Hepatocyte (in vitro differentiated cells): ENCODE measurements at regions not wholly inside any gene's neighbourhood (a gene's known extent, or its start where the extent isn't known, plus 50 kb on each side); places are given as distances from the start of the nearest gene placed in this dataset.

Experiments used
- DNase-seq: peaks from one replicate; pipeline ENCODE4 v3.0.0-alpha.2; 2016; ENCODE audit warnings: low spot score
- H2AFZ ChIP-seq: fragments of 200-600 bp; sonication (generic); 2 replicates; pipeline ENCODE4 v1.6.0; 2016; ENCODE audit warnings: antibody characterized with exemption, mild to moderate bottlenecking
- H3K27ac ChIP-seq: fragments of 200-600 bp; sonication (generic); 2 replicates; pipeline ENCODE4 v1.5.1; 2016; ENCODE audit warnings: mild to moderate bottlenecking
- H3K27me3 ChIP-seq: fragments of 200-600 bp; sonication (generic); 2 replicates; pipeline ENCODE4 v1.6.1; 2016
- H3K36me3 ChIP-seq: fragments of 200-600 bp; sonication (generic); replicated peaks from 2 replicates; pipeline ENCODE4 v1.5.1; 2016; ENCODE audit warnings: low read depth; ENCODE audit not compliant: insufficient read depth
- H3K4me1 ChIP-seq: fragments of 200-600 bp; sonication (generic); 2 replicates; pipeline ENCODE4 v1.5.1; 2016; ENCODE audit warnings: mild to moderate bottlenecking, moderate library complexity; ENCODE audit not compliant: insufficient read depth
- H3K4me2 ChIP-seq: fragments of 200-600 bp; sonication (generic); 2 replicates; pipeline ENCODE4 v1.6.0; 2016
- H3K4me3 ChIP-seq: fragments of 200-600 bp; sonication (generic); 2 replicates; pipeline ENCODE4 v1.5.1; 2016; ENCODE audit warnings: mild to moderate bottlenecking
- H3K79me2 ChIP-seq: fragments of 200-600 bp; sonication (generic); 2 replicates; pipeline ENCODE4 v1.6.0; 2017; ENCODE audit warnings: mild to moderate bottlenecking
- H3K9me2 ChIP-seq: fragments of 200-600 bp; sonication (generic); replicated peaks from 2 replicates; pipeline ENCODE4 v1.6.0; 2017; ENCODE audit warnings: mild to moderate bottlenecking; ENCODE audit not compliant: insufficient read depth
- H3K9me3 ChIP-seq: fragments of 200-600 bp; sonication (generic); 2 replicates; pipeline ENCODE4 v1.5.1; 2016; ENCODE audit warnings: low read depth, mild to moderate bottlenecking
- H4K20me1 ChIP-seq: fragments of 200-600 bp; sonication (generic); 2 replicates; pipeline ENCODE4 v1.6.0; 2016; ENCODE audit warnings: mild to moderate bottlenecking; ENCODE audit not compliant: insufficient read depth, poor library complexity, severe bottlenecking
- EZH2 ChIP-seq: fragments of 200-600 bp; sonication (generic); IDR thresholded peaks from 2 replicates; pipeline ENCODE4 v1.6.1; 2016; ENCODE audit warnings: antibody characterized with exemption, mild to moderate bottlenecking, borderline replicate concordance
- EZH2phosphoT487 ChIP-seq: fragments of 200-600 bp; sonication (generic); IDR thresholded peaks from one replicate; pipeline ENCODE4 v1.6.1; 2018; ENCODE audit warnings: antibody characterized with exemption, mild to moderate bottlenecking, low read depth, moderate library complexity; ENCODE audit not compliant: unreplicated experiment, severe bottlenecking
- WGBS: methylation state at CpG from one replicate; pipeline ENCODE4 v1.1.6; 2016; ENCODE audit warnings: low lambda C conversion rate; ENCODE audit errors: missing lambda C conversion rate; 5-methylcytosine and 5-hydroxymethylcytosine counted together
- TF ChIP-seq, protein P1 (sequence below): fragments of 200-600 bp; sonication (generic); IDR thresholded peaks from 2 replicates; pipeline ENCODE4 v1.5.1; 2016; ENCODE audit warnings: antibody characterized with exemption, mild to moderate bottlenecking; ENCODE audit not compliant: poor library complexity

DNA sequence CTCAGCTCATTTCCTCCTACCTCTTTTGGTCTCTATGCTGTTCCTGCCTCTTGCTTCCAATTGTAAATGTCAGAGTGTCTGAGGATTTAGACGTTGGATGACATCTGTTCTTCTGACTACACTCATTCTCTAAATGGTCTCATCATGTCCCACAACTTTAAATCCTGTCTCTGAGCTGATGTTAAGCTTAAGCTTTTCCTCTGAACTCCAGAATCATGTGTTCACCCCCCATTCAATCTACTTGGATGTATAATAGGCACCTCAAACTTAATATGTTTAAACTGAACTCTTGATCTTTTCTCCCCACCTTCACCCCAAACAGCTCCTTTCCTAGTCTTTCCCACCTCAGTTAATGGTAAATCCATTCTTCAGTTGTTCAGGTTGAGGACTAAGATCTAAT lies 433.6 kb downstream of the CSNK1G3 start:
- Histone ChIP-seq H3K79me2 (no peaks in the 10 kb centered on the region), H3K27ac (no peak overlapping the region), H3K4me3 (no peak overlapping the region), H2AFZ (no peak overlapping the region), H3K4me1 (no peaks in the 10 kb centered on the region), H3K27me3 (no peaks in the 10 kb centered on the region), H4K20me1 (no peaks in the 10 kb centered on the region), H3K4me2 (no peak overlapping the region), H3K9me3 (no peaks in the 10 kb centered on the region), H3K9me2 (no peaks in the 10 kb centered on the region), H3K36me3 (no peaks in the 10 kb centered on the region)
- no peak for DNase-seq
- WGBS = 70% methylated on average over 1 of the region's 1 CpG
- TF ChIP-seq EZH2 (no peak), EZH2phosphoT487 (no peak)
- TF ChIP-seq, protein P1, sequence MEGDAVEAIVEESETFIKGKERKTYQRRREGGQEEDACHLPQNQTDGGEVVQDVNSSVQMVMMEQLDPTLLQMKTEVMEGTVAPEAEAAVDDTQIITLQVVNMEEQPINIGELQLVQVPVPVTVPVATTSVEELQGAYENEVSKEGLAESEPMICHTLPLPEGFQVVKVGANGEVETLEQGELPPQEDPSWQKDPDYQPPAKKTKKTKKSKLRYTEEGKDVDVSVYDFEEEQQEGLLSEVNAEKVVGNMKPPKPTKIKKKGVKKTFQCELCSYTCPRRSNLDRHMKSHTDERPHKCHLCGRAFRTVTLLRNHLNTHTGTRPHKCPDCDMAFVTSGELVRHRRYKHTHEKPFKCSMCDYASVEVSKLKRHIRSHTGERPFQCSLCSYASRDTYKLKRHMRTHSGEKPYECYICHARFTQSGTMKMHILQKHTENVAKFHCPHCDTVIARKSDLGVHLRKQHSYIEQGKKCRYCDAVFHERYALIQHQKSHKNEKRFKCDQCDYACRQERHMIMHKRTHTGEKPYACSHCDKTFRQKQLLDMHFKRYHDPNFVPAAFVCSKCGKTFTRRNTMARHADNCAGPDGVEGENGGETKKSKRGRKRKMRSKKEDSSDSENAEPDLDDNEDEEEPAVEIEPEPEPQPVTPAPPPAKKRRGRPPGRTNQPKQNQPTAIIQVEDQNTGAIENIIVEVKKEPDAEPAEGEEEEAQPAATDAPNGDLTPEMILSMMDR = no peak

DNA sequence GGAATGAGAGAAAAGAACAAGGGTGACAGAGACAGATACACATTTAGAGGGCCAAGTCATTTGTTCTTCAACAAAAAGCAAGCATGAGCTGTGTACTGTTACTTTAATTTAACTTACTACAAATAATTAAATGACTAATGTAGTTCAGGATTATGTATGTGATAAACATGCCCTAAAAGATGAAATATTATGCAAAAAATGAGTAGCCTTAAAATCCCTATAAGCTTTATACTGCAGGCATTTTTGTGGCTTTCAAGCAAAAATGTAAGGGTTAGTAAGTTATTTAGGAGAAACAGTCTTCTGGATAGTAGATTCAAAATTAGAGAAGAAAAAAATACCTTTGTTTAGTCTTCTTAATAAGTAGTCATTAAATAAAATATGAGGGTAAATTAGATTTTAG lies 431.2 kb downstream of the CSNK1G3 start:
- no peaks in the 10 kb centered on the region for H3K9me2 ChIP-seq
- no peak overlapping the region for H3K4me3 ChIP-seq
- no peak for TF ChIP-seq EZH2phosphoT487
- TF ChIP-seq, protein P1 = no peak
- TF ChIP-seq EZH2 = no peak
- no peaks in the 10 kb centered on the region for H3K79me2 ChIP-seq
- no peaks in the 10 kb centered on the region for H3K4me1 ChIP-seq
- no peaks in the 10 kb centered on the region for H4K20me1 ChIP-seq
- H3K27me3 ChIP-seq = no peaks in the 10 kb centered on the region
- no peaks in the 10 kb centered on the region for H3K36me3 ChIP-seq
- no peak overlapping the region for H3K4me2 ChIP-seq
- H3K27ac ChIP-seq = no peak overlapping the region
- no peaks in the 10 kb centered on the region for H3K9me3 ChIP-seq
- DNase-seq = no peak
- no peak overlapping the region for H2AFZ ChIP-seq

DNA sequence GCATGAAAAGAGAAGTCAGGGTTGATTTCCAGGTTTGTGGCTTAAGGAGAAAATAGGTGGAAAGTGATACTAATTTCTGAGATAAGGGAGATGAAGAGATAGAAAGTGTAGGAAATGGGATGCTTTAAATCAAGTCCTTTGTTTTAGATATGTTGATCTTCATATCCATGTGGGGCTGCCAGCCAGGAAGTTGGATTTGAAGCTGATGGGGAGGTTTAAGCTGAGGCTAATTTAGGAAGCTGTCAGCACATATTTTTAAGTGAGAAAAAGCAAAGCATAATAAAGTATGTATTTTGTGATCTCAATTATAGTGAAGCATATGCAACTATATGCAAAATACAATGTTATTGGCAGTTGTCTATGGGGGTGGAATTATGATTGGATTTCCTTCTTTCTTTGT lies 428.4 kb downstream of the CSNK1G3 start:
- TF ChIP-seq EZH2phosphoT487 = no peak
- TF ChIP-seq, protein P1 = no peak
- no peak for TF ChIP-seq EZH2
- Histone ChIP-seq H3K27me3 (no peaks in the 10 kb centered on the region), H2AFZ (no peak overlapping the region), H3K27ac (no peak overlapping the region), H3K36me3 (no peaks in the 10 kb centered on the region), H3K4me2 (no peak overlapping the region), H3K4me1 (no peaks in the 10 kb centered on the region), H3K9me3 (peaks cover 8% of the 10 kb centered on the region), H3K4me3 (no peak overlapping the region), H3K9me2 (no peaks in the 10 kb centered on the region), H4K20me1 (no peaks in the 10 kb centered on the region), H3K79me2 (no peaks in the 10 kb centered on the region)
- no peak for DNase-seq

DNA sequence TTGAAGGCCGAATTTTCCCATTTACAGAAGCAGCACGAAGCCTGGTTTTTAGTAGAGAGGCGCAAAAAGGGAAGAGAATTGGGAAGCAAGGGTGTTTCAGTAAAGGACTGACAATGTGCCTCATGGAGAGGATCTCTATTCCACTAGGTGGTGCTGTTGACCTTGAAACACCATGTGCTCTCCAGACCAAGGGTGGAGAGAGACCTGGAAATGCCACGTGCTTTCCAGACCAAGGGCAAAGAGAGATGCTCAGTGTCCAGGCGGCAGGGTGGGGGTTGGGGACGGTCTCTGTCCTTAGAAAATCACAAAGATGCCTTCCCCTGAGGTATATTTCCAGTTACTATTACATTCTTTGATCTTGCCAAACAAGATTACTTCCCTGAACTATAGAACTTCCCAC lies 425.3 kb downstream of the CSNK1G3 start:
- H3K4me1 ChIP-seq = no peaks in the 10 kb centered on the region
- peaks cover 8% of the 10 kb centered on the region for H3K9me3 ChIP-seq
- DNase-seq = peak; percentile 25
- no peaks in the 10 kb centered on the region for H4K20me1 ChIP-seq
- H2AFZ ChIP-seq = no peak overlapping the region
- no peaks in the 10 kb centered on the region for H3K27me3 ChIP-seq
- no peaks in the 10 kb centered on the region for H3K36me3 ChIP-seq
- no peak overlapping the region for H3K4me3 ChIP-seq
- TF ChIP-seq, protein P1 = peak; percentile 29
- TF ChIP-seq EZH2 = no peak
- H3K27ac ChIP-seq = no peak overlapping the region
- H3K9me2 ChIP-seq = no peaks in the 10 kb centered on the region
- 70% methylated on average over 6 of the region's 6 CpGs for WGBS
- no peak overlapping the region for H3K4me2 ChIP-seq
- no peaks in the 10 kb centered on the region for H3K79me2 ChIP-seq
